SIG-M5 treated with dmso at 0.1 percent for 504 hours (cell line): ENCODE measurements at regions not wholly inside any gene's neighbourhood (a gene's known extent, or its start where the extent isn't known, plus 50 kb on each side); places are given as distances from the start of the nearest gene placed in this dataset.
"Not testable (repeated sequence)": the region's sequence is repeated elsewhere in the genome, so short reads cannot be mapped to it uniquely, and the experiment has no call there.

ENCODE experiments used
- DNase-seq: peaks from one replicate; lab custom pipeline; 2025; ENCODE audit not compliant: unreplicated experiment; lab: John Stamatoyannopoulos, UW

- DNase-seq: no peak
These were observed 885.7 kb upstream of the RAG2 start for GRCh38 chr11:37483761-37484160.

GRCh38 chr11:37474889-37475288 is 876.9 kb upstream of the RAG2 start:
- DNase-seq: no peak

- no peak for DNase-seq
These were observed 870.3 kb upstream of the RAG2 start for GRCh38 chr11:37468344-37468743.

GRCh38 chr11:37465221-37465620 is 867.2 kb upstream of the RAG2 start:
- no peak for DNase-seq

- no peak for DNase-seq
These were observed 861.4 kb upstream of the RAG2 start for GRCh38 chr11:37459456-37459855.

- DNase-seq: no peak
These were observed 858.7 kb upstream of the RAG2 start for GRCh38 chr11:37456746-37457145.

- no peak for DNase-seq
These were observed 853.9 kb upstream of the RAG2 start for GRCh38 chr11:37451903-37452302.

- DNase-seq: peak; percentile 32
These were observed 852.6 kb upstream of the RAG2 start for GRCh38 chr11:37450613-37451012.

- DNase-seq: peak; percentile 14
These were observed 851.1 kb upstream of the RAG2 start for GRCh38 chr11:37449146-37449545.

GRCh38 chr11:37442576-37442975 is 844.5 kb upstream of the RAG2 start:
- DNase-seq: no peak

- not testable (repeated sequence) for DNase-seq
These were observed 833.7 kb upstream of the RAG2 start for GRCh38 chr11:37431633-37432230.

- DNase-seq: not testable (repeated sequence)
These were observed 833.1 kb upstream of the RAG2 start for GRCh38 chr11:37430966-37431632.

- no peak for DNase-seq
These were observed 824.5 kb upstream of the RAG2 start for GRCh38 chr11:37422511-37422910.

- DNase-seq: no peak
These were observed 813.3 kb upstream of the RAG2 start for GRCh38 chr11:37411289-37411688.

- DNase-seq: no peak
These were observed 811.1 kb upstream of the RAG2 start for GRCh38 chr11:37409124-37409523.

- DNase-seq: no peak
These were observed 809.4 kb upstream of the RAG2 start for GRCh38 chr11:37407461-37407860.

- DNase-seq: no peak
These were observed 808.6 kb upstream of the RAG2 start for GRCh38 chr11:37406651-37407050.

GRCh38 chr11:37404231-37404630 is 806.2 kb upstream of the RAG2 start:
- DNase-seq: no peak

GRCh38 chr11:37402663-37403062 is 804.6 kb upstream of the RAG2 start:
- no peak for DNase-seq

GRCh38 chr11:37394236-37394870 is 796.3 kb upstream of the RAG2 start:
- no peak for DNase-seq

GRCh38 chr11:37391615-37392014 is 793.6 kb upstream of the RAG2 start:
- no peak for DNase-seq

GRCh38 chr11:37390576-37391083 is 792.6 kb upstream of the RAG2 start:
- DNase-seq: no peak
